Hepatocyte (in vitro differentiated cells): ENCODE measurements at regions not wholly inside any gene's neighbourhood (a gene's known extent, or its start where the extent isn't known, plus 50 kb on each side); places are given as distances from the start of the nearest gene placed in this dataset.

Experiments used
- DNase-seq: peaks from one replicate; pipeline ENCODE4 v3.0.0-alpha.2; 2016; ENCODE audit warnings: low spot score
- H2AFZ ChIP-seq: fragments of 200-600 bp; sonication (generic); 2 replicates; pipeline ENCODE4 v1.6.0; 2016; ENCODE audit warnings: antibody characterized with exemption, mild to moderate bottlenecking
- H3K27ac ChIP-seq: fragments of 200-600 bp; sonication (generic); 2 replicates; pipeline ENCODE4 v1.5.1; 2016; ENCODE audit warnings: mild to moderate bottlenecking
- H3K27me3 ChIP-seq: fragments of 200-600 bp; sonication (generic); 2 replicates; pipeline ENCODE4 v1.6.1; 2016
- H3K36me3 ChIP-seq: fragments of 200-600 bp; sonication (generic); replicated peaks from 2 replicates; pipeline ENCODE4 v1.5.1; 2016; ENCODE audit warnings: low read depth; ENCODE audit not compliant: insufficient read depth
- H3K4me1 ChIP-seq: fragments of 200-600 bp; sonication (generic); 2 replicates; pipeline ENCODE4 v1.5.1; 2016; ENCODE audit warnings: mild to moderate bottlenecking, moderate library complexity; ENCODE audit not compliant: insufficient read depth
- H3K4me2 ChIP-seq: fragments of 200-600 bp; sonication (generic); 2 replicates; pipeline ENCODE4 v1.6.0; 2016
- H3K4me3 ChIP-seq: fragments of 200-600 bp; sonication (generic); 2 replicates; pipeline ENCODE4 v1.5.1; 2016; ENCODE audit warnings: mild to moderate bottlenecking
- H3K79me2 ChIP-seq: fragments of 200-600 bp; sonication (generic); 2 replicates; pipeline ENCODE4 v1.6.0; 2017; ENCODE audit warnings: mild to moderate bottlenecking
- H3K9me2 ChIP-seq: fragments of 200-600 bp; sonication (generic); replicated peaks from 2 replicates; pipeline ENCODE4 v1.6.0; 2017; ENCODE audit warnings: mild to moderate bottlenecking; ENCODE audit not compliant: insufficient read depth
- H3K9me3 ChIP-seq: fragments of 200-600 bp; sonication (generic); 2 replicates; pipeline ENCODE4 v1.5.1; 2016; ENCODE audit warnings: low read depth, mild to moderate bottlenecking
- H4K20me1 ChIP-seq: fragments of 200-600 bp; sonication (generic); 2 replicates; pipeline ENCODE4 v1.6.0; 2016; ENCODE audit warnings: mild to moderate bottlenecking; ENCODE audit not compliant: insufficient read depth, poor library complexity, severe bottlenecking
- CTCF ChIP-seq: fragments of 200-600 bp; sonication (generic); IDR thresholded peaks from 2 replicates; pipeline ENCODE4 v1.5.1; 2016; ENCODE audit warnings: antibody characterized with exemption, mild to moderate bottlenecking; ENCODE audit not compliant: poor library complexity
- EZH2 ChIP-seq: fragments of 200-600 bp; sonication (generic); IDR thresholded peaks from 2 replicates; pipeline ENCODE4 v1.6.1; 2016; ENCODE audit warnings: antibody characterized with exemption, mild to moderate bottlenecking, borderline replicate concordance
- EZH2phosphoT487 ChIP-seq: fragments of 200-600 bp; sonication (generic); IDR thresholded peaks from one replicate; pipeline ENCODE4 v1.6.1; 2018; ENCODE audit warnings: antibody characterized with exemption, mild to moderate bottlenecking, low read depth, moderate library complexity; ENCODE audit not compliant: unreplicated experiment, severe bottlenecking
- WGBS: methylation state at CpG from one replicate; pipeline ENCODE4 v1.1.6; 2016; ENCODE audit warnings: low lambda C conversion rate; ENCODE audit errors: missing lambda C conversion rate; 5-methylcytosine and 5-hydroxymethylcytosine counted together

DNA sequence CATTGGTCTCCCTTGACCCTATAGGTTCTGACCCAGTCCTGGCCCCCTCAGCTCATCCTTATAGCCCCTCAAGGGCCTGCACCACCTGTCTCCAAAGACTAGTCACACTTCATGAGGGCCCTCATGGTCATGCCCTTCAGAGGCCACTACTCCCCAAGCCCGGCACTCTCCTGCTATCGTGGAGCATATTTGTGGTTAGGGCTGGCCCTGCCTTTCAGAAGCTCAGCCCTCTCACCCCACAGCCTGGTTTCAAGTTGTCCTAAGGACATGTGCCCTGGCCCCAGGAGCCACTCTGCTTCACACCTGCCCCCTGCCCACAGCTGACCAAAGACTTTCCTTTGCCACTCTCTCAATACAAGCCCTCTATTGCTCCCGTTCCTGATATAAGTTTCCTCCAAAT is 60.3 kb upstream of the LBX1 start:
- no peaks in the 10 kb centered on the region for H3K79me2 ChIP-seq
- H3K27me3 ChIP-seq: peaks cover 92% of the 10 kb centered on the region
- H3K9me2 ChIP-seq: no peaks in the 10 kb centered on the region
- TF ChIP-seq EZH2 (no peak), CTCF (no peak), EZH2phosphoT487 (no peak)
- no peak overlapping the region for H3K4me2 ChIP-seq
- H3K4me3 ChIP-seq: no peak overlapping the region
- H3K36me3 ChIP-seq: no peaks in the 10 kb centered on the region
- H3K27ac ChIP-seq: no peak overlapping the region
- peaks cover 14% of the 10 kb centered on the region for H3K4me1 ChIP-seq
- DNase-seq: no peak
- no peaks in the 10 kb centered on the region for H4K20me1 ChIP-seq
- no peaks in the 10 kb centered on the region for H3K9me3 ChIP-seq
- H2AFZ ChIP-seq: no peak overlapping the region
- WGBS: 84% methylated on average over 3 of the region's 3 CpGs

DNA sequence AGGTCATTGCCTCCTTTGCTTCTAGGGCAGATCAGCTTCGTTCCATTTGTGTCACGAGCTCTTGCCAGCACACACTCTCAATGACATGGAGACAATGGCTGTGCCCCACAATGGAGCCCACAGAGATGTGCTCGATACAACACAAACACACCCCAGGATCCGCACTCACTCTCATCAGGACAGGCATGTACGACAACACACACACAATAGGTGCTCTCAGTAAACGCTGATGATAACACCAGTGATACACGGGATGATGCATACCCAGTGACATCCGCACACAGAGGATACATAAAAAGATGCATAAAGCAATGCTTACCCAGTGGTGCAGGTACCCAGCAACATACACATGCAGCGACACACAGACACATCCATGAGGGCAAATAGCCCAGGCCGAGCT is 61.2 kb upstream of the LBX1 start:
- no peak overlapping the region for H3K27ac ChIP-seq
- no peaks in the 10 kb centered on the region for H3K9me2 ChIP-seq
- no peak for TF ChIP-seq EZH2
- no peaks in the 10 kb centered on the region for H3K36me3 ChIP-seq
- H3K27me3 ChIP-seq: peaks cover 92% of the 10 kb centered on the region
- no peaks in the 10 kb centered on the region for H3K79me2 ChIP-seq
- H3K4me1 ChIP-seq: peaks cover 14% of the 10 kb centered on the region
- DNase-seq: no peak
- H3K4me2 ChIP-seq: no peak overlapping the region
- 64% methylated on average over 10 of the region's 10 CpGs for WGBS
- no peak overlapping the region for H3K4me3 ChIP-seq
- H4K20me1 ChIP-seq: no peaks in the 10 kb centered on the region
- no peak overlapping the region for H2AFZ ChIP-seq
- no peaks in the 10 kb centered on the region for H3K9me3 ChIP-seq

- Histone ChIP-seq H4K20me1 (no peaks in the 10 kb centered on the region), H3K36me3 (no peaks in the 10 kb centered on the region), H3K27me3 (peaks cover 93% of the 10 kb centered on the region), H3K27ac (no peak overlapping the region), H3K79me2 (no peaks in the 10 kb centered on the region), H3K4me1 (peaks cover 14% of the 10 kb centered on the region), H3K4me3 (no peak overlapping the region), H3K9me2 (no peaks in the 10 kb centered on the region), H3K9me3 (no peaks in the 10 kb centered on the region), H2AFZ (peak overlapping the region; percentile 96), H3K4me2 (peak overlapping the region; percentile 100)
- DNase-seq: no peak
- TF ChIP-seq CTCF: no peak
- no peak for TF ChIP-seq EZH2phosphoT487
- no peak for TF ChIP-seq EZH2
- 67% methylated on average over 8 of the region's 8 CpGs for WGBS
These were observed 61.6 kb upstream of the LBX1 start for GRCh38 chr10:101290881-101291280.

DNA sequence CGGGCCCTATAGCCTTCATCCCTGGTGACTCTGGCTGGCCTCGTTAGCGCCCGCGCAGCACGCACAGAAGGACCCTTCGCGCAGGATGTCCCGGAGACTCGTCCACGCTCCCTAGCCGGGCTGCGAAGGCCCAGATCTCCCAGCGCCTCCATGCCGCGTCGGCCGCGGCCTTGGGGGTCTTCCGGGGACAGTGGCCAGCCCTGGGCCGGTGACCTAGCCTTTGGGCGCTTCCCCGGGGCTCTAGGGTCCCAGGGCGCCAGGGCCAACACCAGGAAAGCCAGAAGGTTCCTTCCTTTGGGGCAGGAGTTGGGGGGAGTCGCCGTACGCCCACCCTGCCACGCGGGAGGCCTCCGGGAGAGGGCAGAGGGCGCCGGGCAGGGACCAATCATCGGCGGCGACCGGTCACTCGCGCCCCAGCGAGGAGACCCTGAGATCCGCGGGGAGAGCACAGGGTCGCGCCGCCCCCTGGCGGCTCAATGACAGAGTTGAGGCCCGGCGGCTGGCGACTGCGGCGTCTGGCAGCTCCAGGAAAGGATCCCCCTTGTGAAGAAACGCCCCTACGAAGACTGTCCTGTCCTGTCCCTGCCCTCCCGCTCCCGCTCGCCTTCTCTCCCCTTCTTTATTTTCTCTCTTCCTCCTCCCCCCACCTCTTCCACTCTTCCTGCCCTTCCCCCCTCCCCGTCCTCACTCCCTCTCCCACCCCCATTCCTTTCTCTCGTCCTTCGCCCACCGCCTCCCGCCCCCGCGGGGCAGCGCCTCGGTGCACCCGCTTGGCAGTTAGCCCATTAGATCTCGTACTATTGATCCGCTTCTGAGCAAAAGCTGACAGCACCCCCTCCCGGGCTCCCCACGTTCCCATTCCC is 62.3 kb upstream of the LBX1 start:
- peak; percentile 85 for DNase-seq
- WGBS: 3% methylated on average over 46 of the region's 69 CpGs
- Histone ChIP-seq H3K27ac (no peak overlapping the region), H3K4me2 (peak overlapping the region; percentile 100), H3K4me3 (peak overlapping the region; percentile 88), H2AFZ (peak overlapping the region; percentile 96), H3K79me2 (no peaks in the 10 kb centered on the region), H3K27me3 (peaks cover 86% of the 10 kb centered on the region), H3K9me2 (no peaks in the 10 kb centered on the region), H4K20me1 (no peaks in the 10 kb centered on the region), H3K9me3 (no peaks in the 10 kb centered on the region), H3K4me1 (peaks cover 14% of the 10 kb centered on the region), H3K36me3 (no peaks in the 10 kb centered on the region)
- TF ChIP-seq EZH2phosphoT487 (no peak), CTCF (peak; percentile 74), EZH2 (no peak)
